OCI-LY1 (cell line): ENCODE measurements at regions not wholly inside any gene's neighbourhood (a gene's known extent, or its start where the extent isn't known, plus 50 kb on each side); places are given as distances from the start of the nearest gene placed in this dataset.

Experiments
- EZH2 ChIP-seq: fragments of 200-600 bp; sonication (generic), shearing (Covaris generic); IDR thresholded peaks from 2 replicates; pipeline ENCODE4 v1.8.0; 2017; ENCODE audit warnings: borderline replicate concordance, mixed run types, mild to moderate bottlenecking, antibody characterized with exemption, low read length, moderate library complexity, mixed read lengths
- TF ChIP-seq, protein P1 (sequence below): fragments of 200-600 bp; sonication (generic), shearing (Covaris generic); IDR thresholded peaks from 2 replicates; pipeline ENCODE4 v1.5.1; 2017; ENCODE audit warnings: mild to moderate bottlenecking, antibody characterized with exemption, low read length, moderate library complexity, mixed read lengths

DNA sequence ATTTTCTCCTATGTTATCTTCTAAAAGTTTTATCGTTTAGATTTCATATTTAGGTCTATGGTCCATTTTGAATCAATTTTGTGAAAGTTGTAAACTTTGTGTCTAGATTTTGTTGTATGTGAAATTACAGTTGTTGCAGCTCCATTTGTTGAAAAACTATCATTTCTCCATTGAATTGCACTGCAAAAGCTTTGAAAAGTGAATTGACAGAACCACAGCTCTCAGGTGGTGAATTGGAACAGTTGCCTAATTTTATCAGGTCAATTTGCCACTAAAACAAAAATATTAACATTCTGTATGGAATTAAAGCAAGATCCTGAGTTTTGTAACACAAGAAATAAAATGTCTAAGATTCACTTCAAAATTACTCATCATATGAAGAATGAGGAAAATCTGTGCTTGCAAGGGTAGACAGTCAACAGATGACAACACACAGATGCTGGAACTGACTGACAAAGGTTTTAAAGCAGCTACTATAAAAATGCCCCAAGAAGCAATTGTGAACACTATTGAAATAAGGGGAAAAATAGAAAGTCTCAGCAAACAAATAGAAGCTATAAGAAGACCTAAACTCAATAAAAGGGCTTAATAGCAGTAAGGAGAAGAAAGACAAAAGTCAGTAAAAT is 346.7 kb downstream of the PAX1 start:
- TF ChIP-seq, protein P1, sequence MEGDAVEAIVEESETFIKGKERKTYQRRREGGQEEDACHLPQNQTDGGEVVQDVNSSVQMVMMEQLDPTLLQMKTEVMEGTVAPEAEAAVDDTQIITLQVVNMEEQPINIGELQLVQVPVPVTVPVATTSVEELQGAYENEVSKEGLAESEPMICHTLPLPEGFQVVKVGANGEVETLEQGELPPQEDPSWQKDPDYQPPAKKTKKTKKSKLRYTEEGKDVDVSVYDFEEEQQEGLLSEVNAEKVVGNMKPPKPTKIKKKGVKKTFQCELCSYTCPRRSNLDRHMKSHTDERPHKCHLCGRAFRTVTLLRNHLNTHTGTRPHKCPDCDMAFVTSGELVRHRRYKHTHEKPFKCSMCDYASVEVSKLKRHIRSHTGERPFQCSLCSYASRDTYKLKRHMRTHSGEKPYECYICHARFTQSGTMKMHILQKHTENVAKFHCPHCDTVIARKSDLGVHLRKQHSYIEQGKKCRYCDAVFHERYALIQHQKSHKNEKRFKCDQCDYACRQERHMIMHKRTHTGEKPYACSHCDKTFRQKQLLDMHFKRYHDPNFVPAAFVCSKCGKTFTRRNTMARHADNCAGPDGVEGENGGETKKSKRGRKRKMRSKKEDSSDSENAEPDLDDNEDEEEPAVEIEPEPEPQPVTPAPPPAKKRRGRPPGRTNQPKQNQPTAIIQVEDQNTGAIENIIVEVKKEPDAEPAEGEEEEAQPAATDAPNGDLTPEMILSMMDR = no peak
- no peak for TF ChIP-seq EZH2
